ENCODE measurements at regions not wholly inside any gene's neighbourhood (a gene's known extent, or its start where the extent isn't known, plus 50 kb on each side); places are given as distances from the start of the nearest gene placed in this dataset.

DNA sequence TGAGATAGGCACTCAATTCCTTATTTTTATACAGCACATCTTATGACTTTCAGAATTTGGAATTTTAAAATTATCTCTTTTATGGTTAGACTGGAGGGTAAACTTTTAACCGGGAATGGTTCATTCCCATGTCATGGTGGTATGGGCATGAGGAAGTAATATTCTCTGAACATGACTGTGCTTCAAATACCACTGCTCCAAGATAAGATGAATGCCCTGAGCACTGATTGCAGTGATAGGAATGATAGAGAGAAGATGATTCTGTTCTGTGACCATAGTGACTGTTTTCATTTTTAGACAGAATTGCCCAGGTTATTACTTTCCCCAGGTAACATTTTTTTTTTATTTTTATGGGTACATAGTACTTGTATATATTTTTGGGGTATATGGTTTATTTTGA lies 187.4 kb downstream of the ATOH1 start (continued):
- TF ChIP-seq, protein P1, sequence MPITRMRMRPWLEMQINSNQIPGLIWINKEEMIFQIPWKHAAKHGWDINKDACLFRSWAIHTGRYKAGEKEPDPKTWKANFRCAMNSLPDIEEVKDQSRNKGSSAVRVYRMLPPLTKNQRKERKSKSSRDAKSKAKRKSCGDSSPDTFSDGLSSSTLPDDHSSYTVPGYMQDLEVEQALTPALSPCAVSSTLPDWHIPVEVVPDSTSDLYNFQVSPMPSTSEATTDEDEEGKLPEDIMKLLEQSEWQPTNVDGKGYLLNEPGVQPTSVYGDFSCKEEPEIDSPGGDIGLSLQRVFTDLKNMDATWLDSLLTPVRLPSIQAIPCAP (CRISPR knock-in tag; IDR thresholded peaks at IDR 0.05; ENCODE audit: low read depth), result no peak
- TF ChIP-seq FOXA3 (CRISPR knock-in tag; IDR thresholded peaks at IDR 0.05) (no peak), PLRG1 (conservative IDR thresholded peaks at IDR 0.05) (no peak), NFKBIZ (CRISPR knock-in tag; IDR thresholded peaks at IDR 0.05) (no peak), LCORL (IDR thresholded peaks at IDR 0.05) (no peak), LCORL (CRISPR knock-in tag; IDR thresholded peaks at IDR 0.05) (no peak)
- TF ChIP-seq, protein P2, sequence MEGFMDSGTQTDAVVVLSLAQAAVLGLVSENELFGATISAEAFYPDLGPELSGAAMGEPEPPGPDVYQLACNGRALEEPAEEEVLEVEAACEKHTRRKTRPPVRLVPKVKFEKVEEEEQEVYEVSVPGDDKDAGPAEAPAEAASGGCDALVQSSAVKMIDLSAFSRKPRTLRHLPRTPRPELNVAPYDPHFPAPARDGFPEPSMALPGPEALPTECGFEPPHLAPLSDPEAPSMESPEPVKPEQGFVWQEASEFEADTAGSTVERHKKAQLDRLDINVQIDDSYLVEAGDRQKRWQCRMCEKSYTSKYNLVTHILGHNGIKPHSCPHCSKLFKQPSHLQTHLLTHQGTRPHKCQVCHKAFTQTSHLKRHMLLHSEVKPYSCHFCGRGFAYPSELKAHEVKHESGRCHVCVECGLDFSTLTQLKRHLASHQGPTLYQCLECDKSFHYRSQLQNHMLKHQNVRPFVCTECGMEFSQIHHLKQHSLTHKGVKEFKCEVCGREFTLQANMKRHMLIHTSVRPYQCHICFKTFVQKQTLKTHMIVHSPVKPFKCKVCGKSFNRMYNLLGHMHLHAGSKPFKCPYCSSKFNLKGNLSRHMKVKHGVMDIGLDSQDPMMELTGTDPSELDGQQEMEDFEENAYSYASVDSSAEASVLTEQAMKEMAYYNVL (CRISPR knock-in tag; IDR thresholded peaks at IDR 0.05; ENCODE audit: borderline replicate concordance), result no peak

DNA sequence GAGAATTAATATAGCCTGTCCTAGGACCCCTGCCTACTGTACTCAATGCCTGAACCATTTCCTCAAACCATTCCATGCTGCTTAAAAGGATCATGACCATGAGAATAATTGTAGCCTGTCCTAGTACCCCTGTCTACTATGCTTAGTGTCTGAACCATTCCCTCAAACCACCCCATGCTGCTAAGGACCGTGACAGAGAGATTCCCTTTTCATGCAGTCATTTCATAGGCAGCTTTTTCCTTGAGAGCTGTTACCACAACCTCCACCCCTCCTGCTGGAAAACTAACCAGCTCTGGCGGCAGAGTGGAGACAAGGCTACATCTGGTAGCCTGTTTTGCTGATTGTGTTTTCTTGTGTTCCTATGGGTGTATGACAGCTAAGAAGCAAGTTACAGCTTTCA lies 174.9 kb upstream of the SMARCAD1 start:
- in situ Hi-C loops (cut with HindIII; ENCODE audit: extremely low pct_ligation_motif_present, low pct_unique_long_range_greater_than_20kb), result no loop called here
- intact Hi-C loops (cut with micrococcal nuclease; ENCODE audit: unreplicated experiment), result no loop called here
- Histone ChIP-seq H3K4me1 (ENCODE audit: insufficient read depth, low read length) (no peaks in the 10 kb centered on the region), H3K9me3 (ENCODE audit: low read length) (no peaks in the 10 kb centered on the region), H3K27me3 (ENCODE audit: control insufficient read depth in 1 of 2, insufficient read depth in 2 of 2, low read length in 2 of 2) (no peaks in the 10 kb centered on the region; a peak in 1 of 5 replicates), H4K20me1 (ENCODE audit: insufficient read depth, low read length) (no peaks in the 10 kb centered on the region), H3K36me3 (replicated peaks in 1 of 2; ENCODE audit: control insufficient read depth in 1 of 2, insufficient read depth in 2 of 2, low read length in 2 of 2) (no peaks in the 10 kb centered on the region; a peak in 1 of 5 replicates), H3K4me3 (replicated peaks in 1 of 3; ENCODE audit: insufficient read depth in 1 of 3, low read depth in 2 of 3, low read length in 3 of 3) (no peak overlapping the region), H3K9ac (ENCODE audit: insufficient read depth, low read depth, low read length) (no peak overlapping the region), H3K4me2 (ENCODE audit: low read depth, low read length) (no peak overlapping the region), H2AFZ (ENCODE audit: low read length) (no peak overlapping the region), H3K79me2 (ENCODE audit: insufficient read depth, low read length) (no peaks in the 10 kb centered on the region), H3K27ac (ENCODE audit: extremely low read length, insufficient read depth, low read length) (no peak overlapping the region)
- CTCF ChIA-PET (ENCODE audit: low intra/inter-chr PET ratio, low total read pairs), result no interaction called here
- ATAC-seq (no peak), FAIRE-seq (no peak), DNase-seq (ENCODE audit: low spot score) (no peak)
- no peak for TF ChIP-seq ZBTB21 (CRISPR knock-in tag; IDR thresholded peaks at IDR 0.05)
- no peak for TF ChIP-seq TRIM24 (CRISPR knock-in tag; IDR thresholded peaks at IDR 0.05)
- no peak for TF ChIP-seq PAXIP1 (CRISPR knock-in tag; conservative IDR thresholded peaks at IDR 0.05)
- no peak for TF ChIP-seq ZMYM3 (CRISPR knock-in tag; IDR thresholded peaks at IDR 0.05)
- 25% methylated on average over 2 of the region's 2 CpGs for WGBS (ENCODE audit: low lambda C conversion rate)
- POLR2A ChIA-PET, result no interaction called here
- no TSS peak for BruUV-seq (replicated peaks)

Data from HepG2 (cell line).